Breast epithelium (tissue), 3 donors: ENCODE measurements at regions not wholly inside any gene's neighbourhood (a gene's known extent, or its start where the extent isn't known, plus 50 kb on each side); places are given as distances from the start of the nearest gene placed in this dataset.

Source experiments
- POLR2A ChIP-seq: fragments of 450-650 bp; IDR thresholded peaks from one replicate; pipeline ENCODE4 v1.6.1; 2016; ENCODE audit warnings: antibody characterized with exemption, mild to moderate bottlenecking, moderate library complexity
- POLR2AphosphoS5 ChIP-seq, 3 donors: sonication (generic); formaldehyde crosslinking; IDR thresholded peaks; one replicate each; pipeline ENCODE4 v1.6.1; 2017; ENCODE audit warnings: antibody characterized with exemption in 3 of 3
- TF ChIP-seq, protein P1 (sequence below), 3 donors: fragments of 450-650 bp; IDR thresholded peaks; one replicate each; pipeline ENCODE4 v1.5.1; 2016 to 2017; ENCODE audit warnings: antibody characterized with exemption in 3 of 3, mild to moderate bottlenecking in 3 of 3, moderate library complexity in 3 of 3

DNA sequence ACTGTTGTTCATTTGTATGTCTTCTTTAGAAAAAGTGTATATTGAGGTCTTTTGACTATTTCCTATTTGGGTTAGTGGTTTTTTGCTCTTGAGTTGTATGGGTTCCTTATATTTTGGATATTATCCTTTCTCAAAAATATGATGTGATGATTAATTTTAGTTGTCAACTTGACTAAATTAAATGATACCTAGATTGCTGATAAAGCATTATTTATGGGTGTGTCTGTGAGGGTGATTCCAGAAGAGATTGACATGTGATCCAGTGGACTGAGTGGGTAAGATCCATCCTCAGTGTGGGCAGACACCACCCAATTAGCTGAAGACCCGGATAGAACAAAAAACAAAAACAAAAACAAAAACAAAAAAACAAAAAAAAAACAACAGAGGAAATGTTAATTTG is 115.1 kb upstream of the KIF2A start:
- TF ChIP-seq POLR2AphosphoS5 (IDR thresholded peaks at IDR 0.05) (no peak), POLR2A (no peak)
- TF ChIP-seq, protein P1, sequence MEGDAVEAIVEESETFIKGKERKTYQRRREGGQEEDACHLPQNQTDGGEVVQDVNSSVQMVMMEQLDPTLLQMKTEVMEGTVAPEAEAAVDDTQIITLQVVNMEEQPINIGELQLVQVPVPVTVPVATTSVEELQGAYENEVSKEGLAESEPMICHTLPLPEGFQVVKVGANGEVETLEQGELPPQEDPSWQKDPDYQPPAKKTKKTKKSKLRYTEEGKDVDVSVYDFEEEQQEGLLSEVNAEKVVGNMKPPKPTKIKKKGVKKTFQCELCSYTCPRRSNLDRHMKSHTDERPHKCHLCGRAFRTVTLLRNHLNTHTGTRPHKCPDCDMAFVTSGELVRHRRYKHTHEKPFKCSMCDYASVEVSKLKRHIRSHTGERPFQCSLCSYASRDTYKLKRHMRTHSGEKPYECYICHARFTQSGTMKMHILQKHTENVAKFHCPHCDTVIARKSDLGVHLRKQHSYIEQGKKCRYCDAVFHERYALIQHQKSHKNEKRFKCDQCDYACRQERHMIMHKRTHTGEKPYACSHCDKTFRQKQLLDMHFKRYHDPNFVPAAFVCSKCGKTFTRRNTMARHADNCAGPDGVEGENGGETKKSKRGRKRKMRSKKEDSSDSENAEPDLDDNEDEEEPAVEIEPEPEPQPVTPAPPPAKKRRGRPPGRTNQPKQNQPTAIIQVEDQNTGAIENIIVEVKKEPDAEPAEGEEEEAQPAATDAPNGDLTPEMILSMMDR (IDR thresholded peaks at IDR 0.05), result no peak
